DMS79 treated with DMSO at 0.1 percent for 48 hours (cell line): ENCODE measurements at regions not wholly inside any gene's neighbourhood (a gene's known extent, or its start where the extent isn't known, plus 50 kb on each side); places are given as distances from the start of the nearest gene placed in this dataset.

Experiments used
- DNase-seq: peaks from one replicate; lab custom pipeline; 2025; lab: John Stamatoyannopoulos, UW

- DNase-seq = peak; percentile 26
These were observed 240.5 kb upstream of the DAAM1 start for GRCh38 chr14:58947814-58948445.

DNA sequence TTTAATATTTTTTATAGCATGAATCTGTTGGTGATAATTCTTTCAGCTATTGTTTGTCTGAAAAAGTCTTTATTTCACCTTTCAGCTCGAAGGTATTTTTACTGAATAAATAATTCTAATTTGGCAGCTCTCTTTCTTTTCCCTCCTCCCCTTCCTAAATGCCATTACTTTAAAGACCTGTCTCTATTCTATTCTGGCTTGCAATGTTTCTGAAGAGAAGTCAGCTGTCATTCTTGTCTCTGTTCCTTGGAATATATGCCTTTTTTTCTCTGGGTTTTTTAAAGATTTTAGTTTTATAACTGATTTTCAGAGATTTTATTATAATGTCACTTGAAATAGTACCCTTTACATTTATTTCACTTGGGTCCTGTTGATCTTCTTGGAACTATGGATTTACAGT lies 237.9 kb upstream of the DAAM1 start:
- DNase-seq = no peak

GRCh38 chr14:58951143-58951542 lies 237.3 kb upstream of the DAAM1 start:
- DNase-seq = no peak

DNA sequence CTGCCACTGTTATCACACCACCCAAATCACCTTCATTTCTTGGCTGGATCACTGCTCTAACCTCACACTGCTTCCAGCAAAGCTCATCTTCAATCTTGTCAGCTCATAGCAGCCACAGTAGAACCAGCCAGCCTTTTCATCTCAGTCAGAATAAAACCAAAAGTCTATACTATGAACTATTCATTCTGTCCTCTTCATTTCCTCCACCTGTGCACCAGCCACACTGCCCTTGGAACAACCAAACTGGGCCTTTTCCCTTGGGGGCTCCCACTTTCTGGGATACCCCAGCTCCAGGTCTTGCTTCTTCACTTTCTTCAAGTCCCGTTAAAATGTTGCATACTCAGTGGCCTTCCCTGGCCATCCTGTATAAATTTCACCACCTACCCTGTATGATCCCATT lies 234.4 kb upstream of the DAAM1 start:
- DNase-seq = no peak

GRCh38 chr14:58954901-58955861 lies 233.3 kb upstream of the DAAM1 start:
- no peak for DNase-seq

DNA sequence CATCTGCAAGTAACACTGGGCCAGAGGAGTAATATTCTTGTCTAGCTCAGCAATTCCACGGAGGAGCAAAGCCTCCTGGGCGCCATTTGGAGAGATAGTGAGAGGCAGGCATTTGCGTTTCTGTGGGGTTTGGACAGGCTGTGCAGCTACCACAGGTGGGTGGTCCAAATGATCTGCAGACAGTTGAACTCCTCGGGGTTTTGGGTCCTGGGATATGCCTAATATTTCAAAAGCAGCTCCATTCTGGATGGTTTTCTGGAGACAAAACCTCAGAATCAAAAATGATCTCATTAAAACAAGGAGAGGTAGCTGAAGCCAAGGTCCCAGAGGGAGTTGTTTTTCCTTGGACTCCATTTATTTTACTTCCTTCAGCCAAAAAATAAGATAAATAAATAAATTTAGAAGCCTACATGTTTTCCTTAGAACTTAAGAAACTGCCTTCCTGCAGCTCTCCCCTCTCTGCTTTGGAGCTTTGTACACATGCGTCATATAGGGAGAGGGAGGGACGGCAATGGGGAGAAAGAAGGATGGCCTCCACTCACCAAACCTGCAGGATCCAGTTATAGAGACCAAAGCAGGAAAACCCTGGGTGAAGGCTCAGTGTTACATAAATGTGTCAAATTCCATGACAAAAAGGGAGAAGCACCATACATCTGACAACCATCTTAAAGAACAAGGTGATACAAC lies 227.3 kb upstream of the DAAM1 start:
- DNase-seq = no peak

- DNase-seq = peak; percentile 86
These were observed 224.4 kb upstream of the DAAM1 start for GRCh38 chr14:58963873-58964597.

GRCh38 chr14:58964598-58964928 lies 223.9 kb upstream of the DAAM1 start:
- no peak for DNase-seq

GRCh38 chr14:58965601-58966000 lies 222.9 kb upstream of the DAAM1 start:
- no peak for DNase-seq

DNA sequence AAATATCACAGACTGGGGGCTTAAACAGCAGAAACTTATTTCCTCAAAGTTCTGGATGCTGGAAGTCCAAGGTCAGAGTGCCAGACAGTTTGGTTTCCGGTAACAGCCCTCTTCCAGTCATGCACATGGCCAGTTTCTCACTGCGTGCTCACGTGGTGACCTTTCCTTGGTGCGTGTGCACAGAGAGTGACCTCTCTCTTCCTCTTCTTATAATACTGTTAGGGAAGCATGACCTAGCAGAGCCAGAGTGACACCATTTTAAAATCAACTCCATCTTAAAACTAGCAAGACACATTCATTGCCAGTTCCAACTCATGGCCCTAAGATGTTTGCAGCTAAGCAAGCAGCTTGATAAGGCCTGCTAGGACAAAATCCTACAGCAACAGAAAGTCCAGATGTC lies 221.5 kb upstream of the DAAM1 start:
- DNase-seq = no peak

DNA sequence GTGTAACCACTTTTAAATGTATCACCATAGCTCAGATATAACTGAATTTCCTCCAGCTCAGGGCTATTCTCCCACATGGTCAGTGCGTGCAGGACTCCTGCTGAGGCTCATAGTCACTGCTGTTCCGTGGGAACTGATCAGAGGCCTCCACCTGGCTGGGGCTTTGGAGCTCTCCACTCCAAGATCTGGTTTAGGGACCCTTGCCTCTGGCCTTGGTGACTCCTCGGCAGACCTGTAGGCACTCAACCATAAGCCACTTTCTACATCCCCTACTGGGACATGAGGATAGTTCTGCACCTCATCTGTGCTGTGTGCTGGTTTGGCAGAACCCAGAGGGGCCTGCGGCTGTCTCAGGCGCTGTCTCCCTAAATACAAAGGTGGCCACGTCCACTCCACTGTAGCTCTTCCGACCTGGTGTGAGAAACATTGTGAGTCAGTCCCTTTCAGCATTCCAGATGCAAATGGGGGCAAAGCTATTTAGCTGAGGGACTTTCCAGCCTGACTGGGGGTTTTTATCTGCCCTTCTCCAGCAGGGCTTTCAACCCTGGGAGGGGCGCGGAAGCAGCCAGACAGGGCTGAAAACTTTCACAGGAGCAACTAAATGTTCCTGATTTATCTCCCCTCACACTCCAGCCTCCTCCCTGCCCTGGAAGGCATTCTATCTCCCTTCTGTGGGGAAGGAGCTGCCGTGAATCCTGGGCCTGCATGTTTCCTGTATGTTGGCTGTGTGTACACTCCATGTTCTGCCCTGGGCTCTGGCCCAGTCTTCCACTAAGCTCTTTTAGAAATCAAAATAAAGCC lies 218.3 kb upstream of the DAAM1 start:
- DNase-seq = no peak

GRCh38 chr14:58972233-58973017 lies 216.0 kb upstream of the DAAM1 start:
- no peak for DNase-seq

DNA sequence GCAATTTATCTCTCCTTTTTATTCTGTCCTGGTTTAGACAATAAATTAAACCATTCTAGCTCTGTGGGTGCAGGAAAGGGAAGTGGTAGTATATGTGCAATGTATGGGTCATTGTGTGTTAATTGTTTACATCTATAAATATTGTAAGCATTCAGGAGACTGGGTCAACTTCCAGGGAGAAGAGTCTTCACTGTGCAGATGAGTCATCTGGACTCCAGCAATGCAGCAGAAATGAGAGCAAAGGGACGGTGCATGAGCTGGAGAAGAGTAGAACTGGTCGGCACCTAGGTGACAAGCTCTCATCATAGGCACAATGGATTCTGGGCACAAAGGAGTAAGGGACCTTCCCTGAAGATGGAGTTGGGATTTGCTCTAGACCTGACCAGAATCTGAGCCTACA lies 211.1 kb upstream of the DAAM1 start:
- no peak for DNase-seq

DNA sequence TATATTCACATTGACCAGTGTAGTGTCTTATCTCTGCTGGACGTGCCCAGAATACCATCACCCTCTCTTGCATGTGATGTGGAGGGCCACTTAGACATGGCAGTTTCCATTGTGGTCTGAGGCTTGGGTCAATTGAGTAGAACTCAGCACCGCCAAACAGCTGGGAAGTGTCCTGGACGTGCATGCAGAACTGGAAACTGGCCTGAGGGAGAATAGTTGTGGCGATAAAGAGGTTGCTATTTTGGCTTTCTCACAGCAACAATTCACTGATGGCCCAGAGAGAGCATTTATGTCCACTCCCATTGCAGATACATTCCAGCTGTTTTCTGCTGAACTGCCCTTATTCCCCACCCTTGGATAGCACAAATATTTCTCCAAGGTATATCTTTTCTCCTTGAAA lies 210.1 kb upstream of the DAAM1 start:
- DNase-seq = no peak

- DNase-seq = no peak
These were observed 209.1 kb upstream of the DAAM1 start for GRCh38 chr14:58979325-58979724.

DNA sequence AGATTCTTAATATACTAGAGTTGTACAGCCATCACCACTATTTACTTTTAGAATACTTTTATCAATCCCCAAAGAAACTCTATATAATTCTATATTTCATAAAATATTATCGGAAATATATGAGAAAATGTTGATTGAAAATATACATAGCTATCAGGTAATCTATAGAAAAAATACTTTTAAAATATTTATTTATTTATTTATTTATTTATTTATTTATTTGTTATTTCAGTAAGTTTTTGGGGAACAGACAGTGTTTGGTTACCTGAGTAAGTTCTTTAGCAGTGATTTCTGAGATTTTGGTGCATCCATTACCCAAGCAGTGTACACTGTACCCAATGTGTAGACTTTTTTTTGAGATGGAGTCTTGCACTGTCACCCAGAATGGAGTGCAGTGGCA lies 206.6 kb upstream of the DAAM1 start:
- no peak for DNase-seq

- DNase-seq = no peak
These were observed 202.7 kb upstream of the DAAM1 start for GRCh38 chr14:58985786-58986185.

GRCh38 chr14:58987591-58987990 lies 200.9 kb upstream of the DAAM1 start:
- no peak for DNase-seq

DNA sequence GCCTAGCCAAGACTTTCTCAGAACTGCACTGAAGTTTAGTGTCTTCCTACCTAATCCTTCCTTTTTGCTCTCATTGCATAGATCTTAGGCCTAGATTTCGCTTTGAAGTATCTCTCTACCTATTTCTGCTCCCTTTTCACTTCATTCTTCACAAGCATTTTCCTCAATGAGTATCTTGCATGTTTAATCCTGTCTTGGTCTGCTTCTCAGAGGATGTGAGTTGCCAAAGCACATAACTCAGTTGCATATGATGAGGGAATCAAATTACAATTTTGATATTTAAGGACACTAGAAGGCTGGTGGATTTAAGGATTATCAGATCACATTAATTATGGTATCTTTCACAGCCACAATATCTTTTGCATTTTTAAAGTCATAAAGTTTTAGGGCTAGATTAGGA lies 195.5 kb upstream of the DAAM1 start:
- no peak for DNase-seq

DNA sequence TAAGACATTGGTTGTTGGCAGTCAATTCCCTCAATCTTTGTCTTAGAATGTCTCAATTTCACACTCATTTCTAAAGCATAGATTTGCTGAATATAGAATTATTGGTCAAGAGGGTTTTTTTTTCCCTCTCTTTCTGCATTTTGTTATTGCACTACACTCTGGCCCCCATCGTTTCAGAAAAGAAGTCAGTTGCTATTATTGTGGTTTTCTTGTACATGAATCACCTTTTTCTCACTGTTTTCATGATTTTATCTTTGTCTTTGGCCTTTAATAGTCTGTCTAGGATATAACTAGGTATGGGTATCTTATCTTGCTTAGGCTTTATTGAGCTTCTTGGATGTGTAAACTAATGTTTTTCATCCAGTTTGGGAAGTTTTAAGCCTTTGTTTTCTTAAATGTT lies 194.3 kb upstream of the DAAM1 start:
- DNase-seq = no peak

DNA sequence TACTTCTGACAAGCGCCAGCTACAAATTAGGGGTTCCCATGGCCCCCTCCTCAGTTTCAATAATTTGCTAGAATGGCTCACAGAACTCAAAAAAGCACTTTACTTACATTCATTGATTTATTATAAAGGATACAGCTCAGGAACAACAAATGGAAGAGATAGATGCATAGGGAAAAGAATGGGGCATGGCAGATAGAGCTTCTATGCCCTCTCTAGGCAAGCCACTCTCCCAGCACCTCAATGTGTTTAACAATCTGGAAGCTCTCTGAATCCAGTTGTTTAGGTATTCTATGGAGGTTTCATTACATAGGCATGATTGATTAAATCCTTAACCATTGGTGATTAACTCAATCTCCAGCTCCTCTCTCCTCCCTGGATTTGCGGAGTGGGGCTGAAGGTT lies 184.5 kb upstream of the DAAM1 start:
- DNase-seq = no peak
